ENCODE measurements at regions not wholly inside any gene's neighbourhood (a gene's known extent, or its start where the extent isn't known, plus 50 kb on each side); places are given as distances from the start of the nearest gene placed in this dataset.

DNA sequence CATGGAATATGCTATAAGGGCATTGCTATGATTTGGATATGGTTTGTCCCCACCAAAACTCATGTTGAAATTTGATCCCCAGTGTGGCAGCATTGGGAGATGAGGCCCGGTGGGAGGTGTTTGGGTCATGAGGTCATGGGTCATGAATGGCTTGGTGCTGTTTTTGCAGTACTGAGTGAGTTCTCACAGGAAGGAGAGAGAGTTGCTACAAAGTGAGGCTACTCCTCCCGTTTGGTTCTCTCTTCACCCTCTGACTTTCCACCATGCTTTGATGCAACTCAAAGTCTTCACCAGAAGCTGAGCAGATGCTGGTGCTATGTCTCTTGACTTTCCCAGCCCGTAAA is 388.1 kb upstream of the TMPO start:
- TF ChIP-seq POLR2A (IDR thresholded peaks at IDR 0.05; ENCODE audit: low read length) (no peak), GATA1 (IDR thresholded peaks at IDR 0.05; ENCODE audit: low read depth, low read length) (no peak)
